Spleen (tissue), 11 donors: ENCODE measurements at regions not wholly inside any gene's neighbourhood (a gene's known extent, or its start where the extent isn't known, plus 50 kb on each side); places are given as distances from the start of the nearest gene placed in this dataset.
A peak's percentile ranks its signal among the peaks of the same experiment; 100 is the strongest.
"Not testable (repeated sequence)": the region's sequence is repeated elsewhere in the genome, so short reads cannot be mapped to it uniquely, and the experiment has no call there.

Experiments used
- DNase-seq: peaks from one replicate; pipeline ENCODE4 v3.0.0-alpha.2; 2020
- H3K27ac ChIP-seq, 8 donors: fragments of 200-600 bp; sonication (generic) in 7 of 8; 1 replicate in 4 of 8; 2 replicates in 4 of 8; pipeline versions ENCODE4 v1.5.0 to v1.8.0; 2016 to 2021; ENCODE audit warnings: inconsistent platforms in 4 of 8, mild to moderate bottlenecking in 4 of 8, moderate library complexity in 1 of 8
- H3K27me3 ChIP-seq, 7 donors: fragments of 200-600 bp; sonication (generic) in 6 of 7; replicated peaks in 1 of 7; 1 replicate in 4 of 7; 2 replicates in 3 of 7; pipeline versions ENCODE4 v1.5.0 to v1.8.0; 2016 to 2021; ENCODE audit warnings: inconsistent platforms in 3 of 7, mild to moderate bottlenecking in 1 of 7
- H3K36me3 ChIP-seq, 6 donors: fragments of 200-600 bp; sonication (generic) in 5 of 6; 1 replicate in 4 of 6; 2 replicates in 2 of 6; pipeline versions ENCODE4 v1.5.0 to v1.8.0; 2016 to 2021; ENCODE audit warnings: inconsistent platforms in 2 of 6
- H3K4me1 ChIP-seq, 6 donors: fragments of 200-600 bp; sonication (generic) in 5 of 6; 1 replicate in 3 of 6; 2 replicates in 3 of 6; pipeline versions ENCODE4 v1.5.0 to v1.8.0; 2016 to 2021; ENCODE audit warnings: inconsistent platforms in 3 of 6
- H3K4me3 ChIP-seq, 8 donors: fragments of 200-600 bp; sonication (generic) in 7 of 8; 1 replicate in 4 of 8; 2 replicates in 4 of 8; pipeline versions ENCODE4 v1.5.0 to v1.8.0; 2016 to 2021; ENCODE audit warnings: inconsistent platforms in 4 of 8, mild to moderate bottlenecking in 4 of 8, moderate library complexity in 2 of 8
- H3K9me3 ChIP-seq, 8 donors: fragments of 200-600 bp; sonication (generic) in 7 of 8; 1 replicate in 4 of 8; 2 replicates in 4 of 8; pipeline versions ENCODE4 v1.5.0 to v1.8.0; 2016 to 2021; ENCODE audit warnings: inconsistent platforms in 4 of 8
- CTCF ChIP-seq, 11 experiments: fragments of 200-600 bp in 7 of 11; fragments of 450-650 bp in 4 of 11; sonication (generic) in 4 of 11; IDR thresholded peaks in 8 of 11; conservative IDR thresholded peaks in 3 of 11; 1 replicate in 7 of 11; 2 replicates in 4 of 11; pipeline versions ENCODE4 v1.4.0 to v1.8.0; 2016 to 2021; ENCODE audit warnings: antibody characterized with exemption in 11 of 11, inconsistent platforms in 4 of 11, mild to moderate bottlenecking in 1 of 11
- WGBS, 5 donors: extraction: QIAGEN DNeasy Blood & Tissue Kit in 3 of 5; methylation state at CpG; one replicate each; pipeline versions ENCODE4 v1.1.5 to v1.1.7; 2013 to 2018; 5-methylcytosine and 5-hydroxymethylcytosine counted together
- intact Hi-C: fragments of 100-400 bp; cut with DNase I; formaldehyde crosslinking; loops from one replicate; pipeline ENCODE4 v1.15.0; 2023; ENCODE audit warnings: low total_unique reads
- donor health status: healthy with polysubstance abuse.
- donor health status: DM: no; HTN: no; CAD: no; lungs with moderate emphysema.
- donor health status: DM: no; HTN: no; CAD: no.
- donor health status: Bipolar disorder and iron deficiency.
- donor health status: healthy.
- donor health status: DM: no; HTN: no; CAD: no.
- donor health status: DM: yes; HTN: yes; CAD: no.

- WGBS, 5 donors = 15 to 35% (median 26%) methylated on average over 2 of the region's 2 CpGs
- not testable (repeated sequence) for DNase-seq
These were observed 260.0 kb downstream of the SPATA31A6 start for GRCh38 chr9:42443414-42443813.

GRCh38 chr9:42461436-42461835, 278.0 kb downstream of the SPATA31A6 start:
- H3K9me3 ChIP-seq, H3K4me3 ChIP-seq, H3K27ac ChIP-seq, intact Hi-C loops, H3K36me3 ChIP-seq, DNase-seq, H3K4me1 ChIP-seq, H3K27me3 ChIP-seq: not testable (repeated sequence)
- WGBS, 5 donors = 88 to 97% (median 95%) methylated on average over 2 of the region's 2 CpGs

More at GRCh38 chr9:42443414-42443813, 260.0 kb downstream of the SPATA31A6 start:
- H3K27me3 ChIP-seq, H3K4me1 ChIP-seq, H3K36me3 ChIP-seq, intact Hi-C loops, H3K9me3 ChIP-seq, H3K4me3 ChIP-seq: not testable (repeated sequence)
- H3K27ac ChIP-seq = peak overlapping the region in 2 of 8 donors; percentile 50 to 52

GRCh38 chr9:42461863-42462262, 278.4 kb downstream of the SPATA31A6 start:
- H3K27me3 ChIP-seq, DNase-seq, H3K4me3 ChIP-seq, H3K9me3 ChIP-seq, H3K27ac ChIP-seq, intact Hi-C loops, H3K4me1 ChIP-seq, H3K36me3 ChIP-seq: not testable (repeated sequence)
- 56 to 73% (median 64%) methylated on average over 1 of the region's 1 CpG for WGBS, 5 donors

DNA sequence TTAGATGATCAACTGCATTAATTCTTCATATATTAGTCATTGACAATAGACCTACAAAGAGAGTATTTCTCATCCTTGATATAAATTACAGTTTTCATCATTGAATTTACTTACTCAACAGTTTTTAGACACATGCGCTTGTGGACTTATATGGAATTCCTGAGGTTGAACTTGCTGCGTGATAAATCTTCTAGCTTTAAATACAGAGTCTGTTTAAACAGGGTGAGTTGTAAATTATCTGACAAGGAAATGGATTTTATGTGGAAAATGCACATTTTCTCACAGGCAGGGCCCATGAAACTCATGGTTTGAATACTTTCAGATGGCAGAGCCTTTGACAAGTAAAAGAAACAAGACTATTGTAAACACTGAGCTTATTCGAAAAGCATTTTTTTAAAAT, 280.5 kb downstream of the SPATA31A6 start:
- H3K27ac ChIP-seq, H3K9me3 ChIP-seq, H3K36me3 ChIP-seq, H3K4me1 ChIP-seq, intact Hi-C loops, DNase-seq, H3K27me3 ChIP-seq, H3K4me3 ChIP-seq: not testable (repeated sequence)
- WGBS, 5 donors = 70 to 83% (median 72%) methylated on average over 3 of the region's 3 CpGs

- H3K27me3 ChIP-seq, H3K4me3 ChIP-seq, H3K36me3 ChIP-seq, DNase-seq, H3K27ac ChIP-seq, H3K9me3 ChIP-seq, intact Hi-C loops, H3K4me1 ChIP-seq: not testable (repeated sequence)
- 36 to 58% (median 41%) methylated on average over 3 of the region's 3 CpGs for WGBS, 5 donors
- TF ChIP-seq CTCF (IDR thresholded peaks at IDR 0.05 in 8 of 11, conservative IDR thresholded peaks at IDR 0.05 in 3 of 11) = peak in 6 of 11 experiments; percentile 10 to 54 (median 36)
These were observed 287.1 kb downstream of the SPATA31A6 start for GRCh38 chr9:42470577-42470976.

- WGBS, 5 donors = 65 to 87% (median 69%) methylated on average over 1 of the region's 2 CpGs
- H3K27ac ChIP-seq, H3K9me3 ChIP-seq, H3K4me1 ChIP-seq, H3K36me3 ChIP-seq, H3K4me3 ChIP-seq, intact Hi-C loops, DNase-seq, H3K27me3 ChIP-seq: not testable (repeated sequence)
These were observed 307.5 kb downstream of the SPATA31A6 start for GRCh38 chr9:42490989-42491388.

- H3K4me1 ChIP-seq, H3K27ac ChIP-seq, DNase-seq, H3K9me3 ChIP-seq, H3K27me3 ChIP-seq, intact Hi-C loops, H3K36me3 ChIP-seq, H3K4me3 ChIP-seq: not testable (repeated sequence)
- 83 to 90% (median 88%) methylated on average over 11 to 12 of the region's 12 CpGs for WGBS, 5 donors
These were observed 319.3 kb downstream of the SPATA31A6 start for GRCh38 chr9:42502620-42503264.

- H3K4me3 ChIP-seq, H3K27ac ChIP-seq: not testable (repeated sequence)
- 32 to 47% (median 42%) methylated on average over 2 of the region's 2 CpGs for WGBS, 5 donors
These were observed 324.7 kb downstream of the SPATA31A6 start for GRCh38 chr9:42508111-42508510.

GRCh38 chr9:42513535-42513934, 330.1 kb downstream of the SPATA31A6 start:
- H3K9me3 ChIP-seq, DNase-seq, intact Hi-C loops, H3K27ac ChIP-seq, H3K36me3 ChIP-seq, H3K27me3 ChIP-seq, H3K4me1 ChIP-seq, H3K4me3 ChIP-seq: not testable (repeated sequence)
- WGBS, 5 donors = no CpG with 5 or more reads among the region's 2 CpGs

More at GRCh38 chr9:42508111-42508510, 324.7 kb downstream of the SPATA31A6 start:
- H3K4me1 ChIP-seq, H3K36me3 ChIP-seq, H3K27me3 ChIP-seq, DNase-seq, intact Hi-C loops, H3K9me3 ChIP-seq: not testable (repeated sequence)

DNA sequence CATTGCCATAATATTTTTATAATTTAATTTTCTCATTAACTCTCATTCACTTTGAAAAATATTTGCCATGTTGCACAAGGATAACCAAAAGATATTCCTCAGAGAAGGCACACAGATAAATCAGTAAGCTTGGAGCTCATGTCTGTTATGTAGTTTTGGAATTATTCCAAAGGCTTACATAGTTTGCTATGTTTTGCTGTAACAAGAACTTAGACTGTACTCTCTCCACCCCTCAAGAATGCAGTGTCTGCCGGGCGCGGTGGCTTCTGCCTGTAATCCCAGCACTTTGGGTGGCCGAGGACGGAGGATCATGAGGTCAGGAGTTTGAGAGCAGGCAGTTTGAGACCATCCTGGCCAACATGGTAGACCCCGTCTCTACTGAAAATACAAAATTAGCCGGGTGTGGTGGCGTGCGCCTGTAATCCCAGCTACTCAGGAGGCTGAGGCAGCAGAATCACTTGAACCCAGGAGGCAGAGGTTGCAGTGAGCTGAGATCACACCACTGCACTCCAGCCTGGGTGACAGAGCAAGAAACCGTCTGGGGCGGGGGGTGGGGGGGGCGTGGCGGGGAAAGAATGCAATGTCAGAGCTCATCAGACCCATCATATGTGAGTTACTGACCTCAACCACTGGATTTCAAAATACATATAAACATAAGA, 351.0 kb downstream of the SPATA31A6 start:
- 84 to 92% (median 85%) methylated on average over 7 to 13 of the region's 13 CpGs for WGBS, 5 donors
- DNase-seq = peak; percentile 15
- H3K36me3 ChIP-seq = not testable (repeated sequence)

More for the DNA sequence above, 351.0 kb downstream of the SPATA31A6 start:
- H3K27ac ChIP-seq, H3K4me3 ChIP-seq, H3K9me3 ChIP-seq, H3K27me3 ChIP-seq, H3K4me1 ChIP-seq, intact Hi-C loops: not testable (repeated sequence)
